Osteoblast (primary cell): ENCODE measurements at regions not wholly inside any gene's neighbourhood (a gene's known extent, or its start where the extent isn't known, plus 50 kb on each side); places are given as distances from the start of the nearest gene placed in this dataset.

Experiments used
- DNase-seq: peaks from one replicate; pipeline ENCODE4 v3.0.0; 2011; ENCODE audit warnings: low spot score, mixed read lengths; ENCODE audit not compliant: insufficient read length; ENCODE audit errors: missing footprints
- H2AFZ ChIP-seq: 2 replicates; pipeline ENCODE4 v1.6.0; 2011; ENCODE audit warnings: mild to moderate bottlenecking, low read length
- H3K27ac ChIP-seq: 2 replicates; pipeline ENCODE4 v1.5.1; 2011; ENCODE audit warnings: mild to moderate bottlenecking, low read depth, low read length, moderate library complexity
- H3K27me3 ChIP-seq: 2 replicates; pipeline ENCODE4 v1.6.0; 2012; ENCODE audit warnings: mild to moderate bottlenecking, control low read depth, inconsistent platforms, low read length, moderate library complexity; ENCODE audit not compliant: insufficient read depth
- H3K36me3 ChIP-seq: 2 replicates; pipeline ENCODE4 v1.5.1; 2011; ENCODE audit warnings: mild to moderate bottlenecking, low read length, control low read depth, moderate library complexity; ENCODE audit not compliant: insufficient read depth
- H3K4me1 ChIP-seq: 2 replicates; pipeline ENCODE4 v1.5.1; 2011; ENCODE audit warnings: mild to moderate bottlenecking, low read length, control low read depth, moderate library complexity; ENCODE audit not compliant: insufficient read depth
- H3K4me2 ChIP-seq: 2 replicates; pipeline ENCODE4 v1.6.0; 2011; ENCODE audit warnings: mild to moderate bottlenecking, low read length; ENCODE audit not compliant: insufficient read depth
- H3K4me3 ChIP-seq: fragments of 200-600 bp; sonication (generic); 3 replicates; pipeline ENCODE4 v1.5.1; 2012; ENCODE audit warnings: mild to moderate bottlenecking, low read length, inconsistent platforms; ENCODE audit not compliant: insufficient read depth
- H3K79me2 ChIP-seq: 2 replicates; pipeline ENCODE4 v1.6.0; 2012; ENCODE audit warnings: mild to moderate bottlenecking, low read length, control low read depth, inconsistent platforms; ENCODE audit not compliant: insufficient read depth
- H3K9me3 ChIP-seq: 2 replicates; pipeline ENCODE4 v1.5.1; 2011; ENCODE audit warnings: low read depth, low read length, control low read depth
- H4K20me1 ChIP-seq: 2 replicates; pipeline ENCODE4 v1.6.0; 2012; ENCODE audit warnings: mild to moderate bottlenecking, low read length, control low read depth; ENCODE audit not compliant: insufficient read depth
- CTCF ChIP-seq: IDR thresholded peaks from 2 replicates; pipeline ENCODE4 v1.5.1; 2011; ENCODE audit warnings: mild to moderate bottlenecking, low read depth, low read length, moderate library complexity; ENCODE audit errors: extremely low read depth

DNA sequence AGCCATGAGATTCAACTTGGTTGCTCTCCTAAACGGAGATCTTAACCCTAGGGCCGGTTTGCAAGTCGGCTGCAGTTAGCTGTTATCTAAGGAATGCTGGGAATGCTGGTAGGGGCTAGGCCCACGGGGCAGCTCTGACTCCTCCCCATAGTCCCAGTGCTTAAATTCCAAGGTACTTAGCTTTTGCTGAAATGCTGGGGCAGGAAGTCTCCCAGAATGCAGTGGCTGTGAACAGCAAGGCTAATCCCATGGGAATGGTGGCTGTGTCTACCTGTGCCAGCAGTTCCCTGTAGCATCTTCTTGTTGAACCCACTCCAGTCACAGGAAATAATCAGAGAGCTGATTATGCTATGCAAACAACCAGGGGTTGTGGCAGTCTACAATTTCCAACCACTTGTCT, 102.5 kb upstream of the TJP1 start:
- H3K36me3 ChIP-seq: no peaks in the 10 kb centered on the region
- peaks cover 17% of the 10 kb centered on the region for H3K4me1 ChIP-seq
- H3K27ac ChIP-seq: peak overlapping the region; percentile 21
- H4K20me1 ChIP-seq: no peaks in the 10 kb centered on the region
- H3K9me3 ChIP-seq: no peaks in the 10 kb centered on the region
- DNase-seq: peak; percentile 78
- peak overlapping the region; percentile 36 for H3K4me2 ChIP-seq
- TF ChIP-seq CTCF: no peak
- no peaks in the 10 kb centered on the region for H3K27me3 ChIP-seq
- peak overlapping the region; percentile 21 for H2AFZ ChIP-seq
- no peaks in the 10 kb centered on the region for H3K79me2 ChIP-seq
- H3K4me3 ChIP-seq: no peak overlapping the region

DNA sequence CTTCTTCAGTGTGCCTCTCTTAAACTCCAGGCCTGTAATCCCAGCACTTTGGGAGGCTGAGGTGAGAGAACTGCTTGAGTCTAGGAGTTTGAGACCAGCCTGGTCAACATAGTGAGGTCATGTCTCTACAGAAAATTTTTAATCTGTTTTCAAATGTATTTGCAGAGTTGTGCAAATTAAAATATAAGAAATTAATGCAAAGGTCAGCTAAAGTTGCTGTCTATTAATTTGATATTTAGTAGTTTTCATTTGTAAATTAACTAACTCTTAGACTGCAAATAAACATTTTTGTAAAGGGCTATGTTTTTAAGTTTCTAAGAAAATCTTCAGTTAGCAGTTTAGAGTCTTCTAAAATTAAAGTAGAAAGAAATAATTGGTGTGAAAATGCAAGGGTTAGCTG, 99.9 kb upstream of the TJP1 start:
- Histone ChIP-seq H4K20me1 (no peaks in the 10 kb centered on the region), H2AFZ (no peak overlapping the region), H3K27ac (no peak overlapping the region), H3K79me2 (no peaks in the 10 kb centered on the region), H3K9me3 (no peaks in the 10 kb centered on the region), H3K36me3 (no peaks in the 10 kb centered on the region), H3K4me1 (peaks cover 26% of the 10 kb centered on the region), H3K27me3 (no peaks in the 10 kb centered on the region), H3K4me3 (no peak overlapping the region), H3K4me2 (no peak overlapping the region)
- TF ChIP-seq CTCF: no peak
- DNase-seq: no peak

- Histone ChIP-seq H3K4me2 (no peak overlapping the region), H2AFZ (no peak overlapping the region), H3K36me3 (no peaks in the 10 kb centered on the region), H3K4me1 (peaks cover 26% of the 10 kb centered on the region), H3K9me3 (no peaks in the 10 kb centered on the region), H3K27me3 (no peaks in the 10 kb centered on the region), H3K79me2 (no peaks in the 10 kb centered on the region), H4K20me1 (no peaks in the 10 kb centered on the region), H3K4me3 (no peak overlapping the region), H3K27ac (no peak overlapping the region)
- TF ChIP-seq CTCF: no peak
- no peak for DNase-seq
These were observed 98.9 kb upstream of the TJP1 start for GRCh38 chr15:29921130-29921601.

- H3K4me2 ChIP-seq: no peak overlapping the region
- no peaks in the 10 kb centered on the region for H4K20me1 ChIP-seq
- no peaks in the 10 kb centered on the region for H3K9me3 ChIP-seq
- no peak overlapping the region for H2AFZ ChIP-seq
- H3K4me1 ChIP-seq: peaks cover 23% of the 10 kb centered on the region
- TF ChIP-seq CTCF: no peak
- no peaks in the 10 kb centered on the region for H3K36me3 ChIP-seq
- no peak overlapping the region for H3K4me3 ChIP-seq
- no peak for DNase-seq
- no peaks in the 10 kb centered on the region for H3K79me2 ChIP-seq
- no peak overlapping the region for H3K27ac ChIP-seq
- H3K27me3 ChIP-seq: no peaks in the 10 kb centered on the region
These were observed 98.2 kb upstream of the TJP1 start for GRCh38 chr15:29920515-29920914.
